PC-9 (cell line): ENCODE measurements at regions not wholly inside any gene's neighbourhood (a gene's known extent, or its start where the extent isn't known, plus 50 kb on each side); places are given as distances from the start of the nearest gene placed in this dataset.
"Not testable (repeated sequence)": the region's sequence is repeated elsewhere in the genome, so short reads cannot be mapped to it uniquely, and the experiment has no call there.

Source experiments
- EZH2 ChIP-seq: fragments of 200-600 bp; sonication (generic); IDR thresholded peaks from 2 replicates; pipeline ENCODE4 v1.8.0; 2017; ENCODE audit warnings: antibody characterized with exemption, low read depth
- TF ChIP-seq, protein P1 (sequence below): fragments of 200-600 bp; sonication (generic); conservative IDR thresholded peaks from 2 replicates; pipeline ENCODE4 v1.6.1; 2017; ENCODE audit warnings: mixed run types, antibody characterized with exemption, mild to moderate bottlenecking, moderate library complexity

DNA sequence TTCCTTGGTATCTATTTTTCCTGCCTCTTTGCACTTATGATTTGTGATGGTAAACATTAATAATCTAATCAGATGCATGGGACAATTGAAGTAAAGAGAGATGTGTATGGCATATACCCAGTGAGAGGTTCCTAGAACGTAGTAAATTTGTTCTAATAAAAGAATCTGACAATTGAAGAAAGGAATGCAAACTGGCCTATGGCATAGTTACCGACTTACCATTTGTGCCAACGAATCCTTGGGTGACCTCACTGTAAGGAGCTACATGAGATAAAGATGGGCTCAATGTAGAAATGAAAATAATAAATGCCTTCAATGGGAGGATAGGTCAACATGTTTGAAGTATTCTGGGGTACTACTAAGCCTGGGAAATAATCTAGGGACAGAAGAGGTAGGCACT, 73.7 kb upstream of the FOLH1 start:
- TF ChIP-seq, protein P1, sequence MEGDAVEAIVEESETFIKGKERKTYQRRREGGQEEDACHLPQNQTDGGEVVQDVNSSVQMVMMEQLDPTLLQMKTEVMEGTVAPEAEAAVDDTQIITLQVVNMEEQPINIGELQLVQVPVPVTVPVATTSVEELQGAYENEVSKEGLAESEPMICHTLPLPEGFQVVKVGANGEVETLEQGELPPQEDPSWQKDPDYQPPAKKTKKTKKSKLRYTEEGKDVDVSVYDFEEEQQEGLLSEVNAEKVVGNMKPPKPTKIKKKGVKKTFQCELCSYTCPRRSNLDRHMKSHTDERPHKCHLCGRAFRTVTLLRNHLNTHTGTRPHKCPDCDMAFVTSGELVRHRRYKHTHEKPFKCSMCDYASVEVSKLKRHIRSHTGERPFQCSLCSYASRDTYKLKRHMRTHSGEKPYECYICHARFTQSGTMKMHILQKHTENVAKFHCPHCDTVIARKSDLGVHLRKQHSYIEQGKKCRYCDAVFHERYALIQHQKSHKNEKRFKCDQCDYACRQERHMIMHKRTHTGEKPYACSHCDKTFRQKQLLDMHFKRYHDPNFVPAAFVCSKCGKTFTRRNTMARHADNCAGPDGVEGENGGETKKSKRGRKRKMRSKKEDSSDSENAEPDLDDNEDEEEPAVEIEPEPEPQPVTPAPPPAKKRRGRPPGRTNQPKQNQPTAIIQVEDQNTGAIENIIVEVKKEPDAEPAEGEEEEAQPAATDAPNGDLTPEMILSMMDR = not testable (repeated sequence)
- not testable (repeated sequence) for TF ChIP-seq EZH2
